Astrocyte (in vitro differentiated cells and primary cell): ENCODE measurements at regions not wholly inside any gene's neighbourhood (a gene's known extent, or its start where the extent isn't known, plus 50 kb on each side); places are given as distances from the start of the nearest gene placed in this dataset.

Experiments used
- CTCF ChIP-seq: IDR thresholded peaks from 2 replicates; pipeline ENCODE4 v1.5.1; 2011; ENCODE audit warnings: low read depth, mild to moderate bottlenecking, inconsistent platforms, low read length, moderate library complexity; ENCODE audit not compliant: insufficient read depth
- EZH2 ChIP-seq: IDR thresholded peaks from 2 replicates; pipeline ENCODE4 v1.6.1; 2012; ENCODE audit warnings: mild to moderate bottlenecking, low read length, inconsistent platforms; ENCODE audit not compliant: insufficient read depth

- TF ChIP-seq CTCF = no peak
- TF ChIP-seq EZH2 = no peak
Measured at GRCh38 chr14:34379816-34380470, 82.1 kb downstream of the SPTSSA start.
